Pancreas (tissue), 10 donors: ENCODE measurements at regions not wholly inside any gene's neighbourhood (a gene's known extent, or its start where the extent isn't known, plus 50 kb on each side); places are given as distances from the start of the nearest gene placed in this dataset.
A peak's percentile ranks its signal among the peaks of the same experiment; 100 is the strongest.

Source experiments
- ATAC-seq, 4 donors: fragments of 200-7000 bp; cut with Tn5 transposase; one replicate each; pipeline versions ENCODE4 v1.8.0 to v1.9.1; 2020; ENCODE audit warnings: mild to moderate bottlenecking in 4 of 4, moderate library complexity in 4 of 4
- DNase-seq, 6 donors: peaks; one replicate each; pipeline ENCODE4 v3.0.0-alpha.2; 2020
- FAIRE-seq: peaks from 2 replicates; lab custom pipeline; 2012; peaks lifted over from hg19 to GRCh38; lab: Jason Lieb, UNC
- H3K27ac ChIP-seq, 4 donors: fragments of 200-600 bp; sonication (generic); 1 replicate in 3 of 4; 2 replicates in 1 of 4; pipeline versions ENCODE4 v1.5.0 to v1.8.0; 2020
- H3K27me3 ChIP-seq, 4 donors: fragments of 200-600 bp; one replicate each; pipeline ENCODE4 v1.8.0; 2021
- H3K36me3 ChIP-seq, 3 donors: fragments of 200-600 bp; sonication (generic) in 1 of 3; one replicate each; pipeline versions ENCODE4 v1.5.0 to v1.8.0; 2020 to 2021
- H3K4me1 ChIP-seq, 3 donors: fragments of 200-600 bp; one replicate each; pipeline ENCODE4 v1.8.0; 2021
- H3K4me3 ChIP-seq, 4 donors: fragments of 200-600 bp; sonication (generic) in 2 of 4; one replicate each; pipeline versions ENCODE4 v1.5.0 to v1.8.0; 2020 to 2021
- H3K9me3 ChIP-seq, 4 donors: fragments of 200-600 bp; one replicate each; pipeline ENCODE4 v1.8.0; 2021
- WGBS, 2 donors: extraction: QIAGEN DNeasy Blood & Tissue Kit; methylation state at CpG; one replicate each; pipeline ENCODE4 v1.1.7; 2013; 5-methylcytosine and 5-hydroxymethylcytosine counted together
- intact Hi-C, 3 donors: fragments of 100-400 bp; cut with DNase I; formaldehyde crosslinking; loops; one replicate each; pipeline versions ENCODE4 v1.11.1 to v1.14.2; 2022
- TF ChIP-seq, protein P1 (sequence below), 4 donors: fragments of 200-600 bp; sonication (generic) in 3 of 4; IDR thresholded peaks; one replicate each; pipeline versions ENCODE4 v1.5.0 to v1.8.0; 2021; ENCODE audit warnings: antibody characterized with exemption in 4 of 4
- donor health status: healthy with polysubstance abuse.
- donor health status: DM: no; HTN: no; CAD: no; lungs with moderate emphysema.
- donor health status: DM: no; HTN: no; CAD: no.
- donor health status: control.
- donor health status: control.
- donor health status: Bipolar disorder and iron deficiency.
- donor health status: DM: yes; HTN: yes; CAD: no.
- donor health status: DM: no; HTN: no; CAD: no.
- donor health status: DM: no; HTN: no; CAD: no.
- donor health status: DM: yes; HTN: yes; CAD: no.

DNA sequence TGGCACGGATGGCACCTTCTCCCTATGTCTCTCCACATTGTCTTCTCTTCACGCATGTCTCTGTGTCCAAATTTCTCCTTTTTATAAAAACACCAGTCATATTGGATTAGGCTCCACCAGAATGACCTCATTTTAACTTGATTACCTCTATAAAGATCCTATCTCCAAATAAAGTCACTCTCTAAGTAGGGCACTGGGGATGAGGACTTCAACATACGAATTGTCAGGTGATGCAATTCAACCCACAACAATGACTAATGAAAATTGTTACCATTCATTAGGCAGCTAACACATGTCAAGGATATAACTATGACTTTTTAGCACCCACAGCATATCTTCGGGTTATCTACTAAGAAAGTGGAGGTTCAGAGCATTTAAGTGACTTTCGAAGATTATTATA, 55.5 kb upstream of the USP47 start:
- Histone ChIP-seq H3K36me3 (no peaks in the 10 kb centered on the region), H3K27me3 (no peaks in the 10 kb centered on the region), H3K4me1 (no peaks in the 10 kb centered on the region), H3K9me3 (no peaks in the 10 kb centered on the region), H3K27ac (no peak overlapping the region), H3K4me3 (no peak overlapping the region)
- no peak for ATAC-seq
- DNase-seq, result no peak
- WGBS, 2 donors, result 83 to 92% methylated on average over 5 of the region's 5 CpGs
- TF ChIP-seq, protein P1, sequence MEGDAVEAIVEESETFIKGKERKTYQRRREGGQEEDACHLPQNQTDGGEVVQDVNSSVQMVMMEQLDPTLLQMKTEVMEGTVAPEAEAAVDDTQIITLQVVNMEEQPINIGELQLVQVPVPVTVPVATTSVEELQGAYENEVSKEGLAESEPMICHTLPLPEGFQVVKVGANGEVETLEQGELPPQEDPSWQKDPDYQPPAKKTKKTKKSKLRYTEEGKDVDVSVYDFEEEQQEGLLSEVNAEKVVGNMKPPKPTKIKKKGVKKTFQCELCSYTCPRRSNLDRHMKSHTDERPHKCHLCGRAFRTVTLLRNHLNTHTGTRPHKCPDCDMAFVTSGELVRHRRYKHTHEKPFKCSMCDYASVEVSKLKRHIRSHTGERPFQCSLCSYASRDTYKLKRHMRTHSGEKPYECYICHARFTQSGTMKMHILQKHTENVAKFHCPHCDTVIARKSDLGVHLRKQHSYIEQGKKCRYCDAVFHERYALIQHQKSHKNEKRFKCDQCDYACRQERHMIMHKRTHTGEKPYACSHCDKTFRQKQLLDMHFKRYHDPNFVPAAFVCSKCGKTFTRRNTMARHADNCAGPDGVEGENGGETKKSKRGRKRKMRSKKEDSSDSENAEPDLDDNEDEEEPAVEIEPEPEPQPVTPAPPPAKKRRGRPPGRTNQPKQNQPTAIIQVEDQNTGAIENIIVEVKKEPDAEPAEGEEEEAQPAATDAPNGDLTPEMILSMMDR (IDR thresholded peaks at IDR 0.05), result no peak
- intact Hi-C loops, result loop anchor here in 2 of 3 donors (5.0 to 10.0 kb wide), 4 partner anchors 741 to 991 kb away; no protein-coding TSS in a partner anchor
- no peak for FAIRE-seq

DNA sequence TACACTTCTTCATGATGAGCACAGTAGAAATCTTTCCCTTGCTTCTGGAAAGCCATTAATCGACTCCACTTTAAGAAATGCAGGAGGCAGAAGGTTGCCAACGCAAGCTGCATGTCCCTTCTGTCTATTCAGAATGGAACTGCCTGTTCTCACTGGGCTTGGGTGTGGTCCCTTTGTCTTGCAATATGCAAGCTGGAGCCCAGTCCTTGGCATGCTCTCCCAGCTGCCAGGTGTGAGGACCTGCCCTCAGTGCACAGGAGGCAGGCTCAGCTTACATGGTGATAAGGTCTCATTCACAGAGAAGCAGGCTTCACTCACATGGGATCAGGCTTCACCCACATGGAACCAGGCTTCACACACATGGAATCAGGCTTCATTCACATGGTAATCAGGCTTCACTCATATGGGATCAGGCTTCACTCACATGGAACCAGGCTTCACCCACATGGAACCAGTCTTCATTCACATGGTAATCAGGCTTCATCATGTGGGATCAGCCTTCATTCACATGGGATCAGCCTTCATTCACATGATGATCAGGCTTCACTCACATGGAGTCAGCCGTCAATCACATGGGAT, 59.2 kb upstream of the USP47 start:
- Histone ChIP-seq H3K4me1 (no peaks in the 10 kb centered on the region), H3K36me3 (no peaks in the 10 kb centered on the region), H3K4me3 (no peak overlapping the region), H3K9me3 (no peaks in the 10 kb centered on the region), H3K27ac (no peak overlapping the region), H3K27me3 (no peaks in the 10 kb centered on the region)
- 60 to 72% methylated on average over 3 of the region's 3 CpGs for WGBS, 2 donors
- FAIRE-seq (no peak), DNase-seq (no peak), ATAC-seq (peak in 1 of 4 donors; percentile 49)
- intact Hi-C loops, result loop anchor here (5.0 to 10.0 kb wide), 3 partner anchors 738 to 988 kb away; no protein-coding TSS in a partner anchor
- TF ChIP-seq, protein P1 (IDR thresholded peaks at IDR 0.05), result no peak

DNA sequence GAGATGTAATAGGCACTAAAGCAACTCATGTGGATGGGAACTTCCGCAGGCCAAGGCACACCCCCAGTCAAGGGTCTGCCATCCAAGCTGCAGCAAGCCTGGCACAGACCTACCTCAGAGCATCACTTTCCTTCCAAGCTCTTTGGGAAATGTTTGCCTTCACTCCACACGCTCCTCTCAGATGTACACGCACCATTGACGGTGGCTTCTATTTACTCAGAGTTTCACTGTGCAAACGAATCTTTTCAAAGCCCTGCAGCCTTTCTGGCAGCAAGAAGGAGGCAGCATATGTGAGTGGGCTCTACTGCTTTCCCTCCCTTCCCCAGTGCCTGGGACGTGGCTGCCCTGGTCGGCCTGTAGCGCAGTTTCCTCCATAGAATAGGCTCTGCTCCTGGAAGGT, 60.9 kb upstream of the USP47 start:
- ATAC-seq (peak in 2 of 4 donors; percentile 60 to 63), DNase-seq (no peak), FAIRE-seq (no peak)
- Histone ChIP-seq H3K4me3 (no peak overlapping the region), H3K4me1 (no peaks in the 10 kb centered on the region), H3K27me3 (no peaks in the 10 kb centered on the region), H3K36me3 (no peaks in the 10 kb centered on the region), H3K27ac (no peak overlapping the region), H3K9me3 (no peaks in the 10 kb centered on the region)
- TF ChIP-seq, protein P1 (IDR thresholded peaks at IDR 0.05), result no peak
- 43 to 51% methylated on average over 8 of the region's 8 CpGs for WGBS, 2 donors
- intact Hi-C loops, result loop anchor here (5.0 to 10.0 kb wide), 3 partner anchors 736 to 986 kb away; no protein-coding TSS in a partner anchor

DNA sequence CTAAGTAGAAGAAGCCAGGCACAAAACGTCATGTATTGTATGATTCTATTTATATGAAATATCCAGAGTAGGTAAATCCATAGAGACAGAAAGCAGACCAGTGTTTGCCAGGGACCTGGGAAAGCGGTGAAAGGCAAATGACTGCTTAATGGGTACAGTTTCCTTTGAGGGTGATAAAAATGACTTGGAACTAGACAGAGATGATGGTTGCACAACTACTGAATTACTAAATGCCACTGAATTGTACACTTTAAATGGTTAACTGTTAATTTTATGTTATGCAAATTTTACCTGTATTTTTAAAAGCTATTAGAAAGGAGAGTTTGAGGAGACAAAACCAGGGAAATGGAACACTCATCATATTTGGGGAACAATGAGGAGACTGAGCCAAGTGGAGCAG, 61.8 kb upstream of the USP47 start:
- no peaks in the 10 kb centered on the region for H3K9me3 ChIP-seq
- TF ChIP-seq, protein P1 (IDR thresholded peaks at IDR 0.05), result no peak
- FAIRE-seq, result no peak
- 50 to 59% methylated on average over 2 of the region's 2 CpGs for WGBS, 2 donors
- no peaks in the 10 kb centered on the region for H3K4me1 ChIP-seq
- H3K36me3 ChIP-seq, result no peaks in the 10 kb centered on the region
- no peak for ATAC-seq
- no peak for DNase-seq
- H3K27me3 ChIP-seq, result no peaks in the 10 kb centered on the region
- intact Hi-C loops, result loop anchor here (5.0 to 10.0 kb wide), 3 partner anchors 735 to 985 kb away; no protein-coding TSS in a partner anchor
- no peak overlapping the region for H3K27ac ChIP-seq
- H3K4me3 ChIP-seq, result no peak overlapping the region

DNA sequence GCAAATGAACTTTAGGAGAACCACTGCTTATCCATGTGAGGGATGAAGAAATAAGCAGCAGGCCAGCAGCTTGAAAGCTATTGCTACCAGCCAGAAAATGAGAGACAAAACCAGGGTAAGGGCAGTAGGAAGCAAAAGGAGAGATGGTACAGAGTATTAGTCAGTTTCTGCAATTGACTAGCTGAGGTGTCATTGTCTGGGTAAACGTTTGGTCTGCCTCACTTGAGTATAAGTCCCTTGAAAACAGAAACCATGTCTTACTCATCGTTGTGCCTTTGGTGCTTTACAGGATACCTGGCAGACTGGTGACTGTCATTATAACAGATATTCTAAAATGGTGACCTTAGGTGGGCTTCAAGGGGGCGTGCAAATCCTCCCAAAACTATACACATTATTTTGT, 63.9 kb upstream of the USP47 start:
- no peaks in the 10 kb centered on the region for H3K4me1 ChIP-seq
- TF ChIP-seq, protein P1 (IDR thresholded peaks at IDR 0.05), result no peak
- DNase-seq (no peak), FAIRE-seq (no peak), ATAC-seq (no peak)
- H3K27me3 ChIP-seq, result no peaks in the 10 kb centered on the region
- H3K36me3 ChIP-seq, result no peaks in the 10 kb centered on the region
- WGBS, 2 donors, result 51 to 54% methylated on average over 3 of the region's 3 CpGs
- no peak overlapping the region for H3K27ac ChIP-seq
- no peaks in the 10 kb centered on the region for H3K9me3 ChIP-seq
- H3K4me3 ChIP-seq, result no peak overlapping the region
- intact Hi-C loops, result no loop called here
